ENCODE measurements at regions not wholly inside any gene's neighbourhood (a gene's known extent, or its start where the extent isn't known, plus 50 kb on each side); places are given as distances from the start of the nearest gene placed in this dataset.

DNA sequence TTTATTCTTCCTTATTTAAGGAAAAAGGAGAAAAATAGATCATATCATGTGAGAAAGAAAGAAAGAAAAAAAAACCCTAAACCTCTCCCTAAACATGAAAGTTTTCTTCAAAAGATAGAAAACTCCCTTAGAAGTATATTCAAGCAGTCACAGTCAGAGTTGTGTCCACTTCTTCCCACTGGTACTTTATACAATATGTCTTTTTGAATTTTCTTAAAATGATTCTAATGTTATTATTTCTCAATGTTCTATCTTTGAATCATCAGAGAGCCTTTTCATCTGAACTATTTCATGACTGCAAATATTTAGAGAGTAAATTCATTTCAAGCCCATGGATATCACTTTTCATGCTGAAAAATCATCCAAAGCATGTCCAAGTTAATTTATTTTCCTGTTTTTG lies 205.2 kb upstream of the SPOPL start:
- TF ChIP-seq, protein P1, sequence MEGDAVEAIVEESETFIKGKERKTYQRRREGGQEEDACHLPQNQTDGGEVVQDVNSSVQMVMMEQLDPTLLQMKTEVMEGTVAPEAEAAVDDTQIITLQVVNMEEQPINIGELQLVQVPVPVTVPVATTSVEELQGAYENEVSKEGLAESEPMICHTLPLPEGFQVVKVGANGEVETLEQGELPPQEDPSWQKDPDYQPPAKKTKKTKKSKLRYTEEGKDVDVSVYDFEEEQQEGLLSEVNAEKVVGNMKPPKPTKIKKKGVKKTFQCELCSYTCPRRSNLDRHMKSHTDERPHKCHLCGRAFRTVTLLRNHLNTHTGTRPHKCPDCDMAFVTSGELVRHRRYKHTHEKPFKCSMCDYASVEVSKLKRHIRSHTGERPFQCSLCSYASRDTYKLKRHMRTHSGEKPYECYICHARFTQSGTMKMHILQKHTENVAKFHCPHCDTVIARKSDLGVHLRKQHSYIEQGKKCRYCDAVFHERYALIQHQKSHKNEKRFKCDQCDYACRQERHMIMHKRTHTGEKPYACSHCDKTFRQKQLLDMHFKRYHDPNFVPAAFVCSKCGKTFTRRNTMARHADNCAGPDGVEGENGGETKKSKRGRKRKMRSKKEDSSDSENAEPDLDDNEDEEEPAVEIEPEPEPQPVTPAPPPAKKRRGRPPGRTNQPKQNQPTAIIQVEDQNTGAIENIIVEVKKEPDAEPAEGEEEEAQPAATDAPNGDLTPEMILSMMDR (IDR thresholded peaks at IDR 0.05), result no peak
- Histone ChIP-seq H3K4me2 (ENCODE audit: low read length) (no peak overlapping the region), H3K9me3 (ENCODE audit: control insufficient read depth, low read length) (no peaks in the 10 kb centered on the region), H3K27ac (no peak overlapping the region), H3K27me3 (ENCODE audit: control insufficient read depth, insufficient read depth, low read length) (no peaks in the 10 kb centered on the region), H3K79me2 (no peaks in the 10 kb centered on the region), H2AFZ (no peak overlapping the region), H3K4me3 (ENCODE audit: low read depth, low read length) (no peak overlapping the region), H3K36me3 (ENCODE audit: control insufficient read depth, insufficient read depth, low read length) (no peaks in the 10 kb centered on the region), H3K4me1 (no peaks in the 10 kb centered on the region), H3K9ac (no peak overlapping the region)

DNA sequence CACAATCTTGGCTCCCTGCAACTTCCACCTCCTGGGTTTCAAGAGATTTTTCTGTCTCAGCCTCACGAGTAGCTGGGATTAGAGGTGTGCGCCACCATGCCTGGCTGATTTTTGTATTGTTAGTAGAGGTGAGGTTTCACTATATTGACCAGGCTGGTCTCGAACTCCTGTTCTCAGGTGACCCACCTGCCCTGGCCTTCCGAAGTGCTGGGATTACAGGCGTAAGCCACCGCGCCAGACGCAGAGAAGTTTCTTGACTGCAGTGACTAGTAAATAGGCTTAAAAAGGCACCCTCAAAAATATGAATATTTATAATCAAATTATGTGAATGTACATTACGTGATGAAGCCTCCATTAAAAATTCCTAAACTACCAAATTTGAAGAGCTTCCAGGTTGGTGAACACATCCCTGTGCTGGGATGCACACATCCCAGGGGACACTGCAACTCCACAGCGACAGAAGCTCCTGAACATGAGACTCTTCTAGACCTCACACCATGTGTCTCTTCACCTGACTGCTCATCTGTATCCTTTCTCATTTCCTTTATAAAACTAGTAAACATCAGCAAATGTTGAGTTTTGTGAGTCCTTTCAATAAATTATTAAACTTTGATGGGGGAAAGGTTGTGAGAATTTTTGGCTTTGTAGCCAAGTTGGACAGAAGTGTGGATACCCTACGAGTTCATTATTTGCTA lies 203.3 kb upstream of the SPOPL start:
- H3K9ac ChIP-seq, result no peak overlapping the region
- no peaks in the 10 kb centered on the region for H3K36me3 ChIP-seq (ENCODE audit: control insufficient read depth, insufficient read depth, low read length)
- H3K9me3 ChIP-seq (ENCODE audit: control insufficient read depth, low read length), result no peaks in the 10 kb centered on the region
- H3K4me2 ChIP-seq (ENCODE audit: low read length), result no peak overlapping the region
- no peak overlapping the region for H2AFZ ChIP-seq
- TF ChIP-seq, protein P1 (IDR thresholded peaks at IDR 0.05), result no peak
- H3K79me2 ChIP-seq, result no peaks in the 10 kb centered on the region
- no peaks in the 10 kb centered on the region for H3K4me1 ChIP-seq
- no peaks in the 10 kb centered on the region for H3K27me3 ChIP-seq (ENCODE audit: control insufficient read depth, insufficient read depth, low read length)
- H3K4me3 ChIP-seq (ENCODE audit: low read depth, low read length), result no peak overlapping the region
- H3K27ac ChIP-seq, result no peak overlapping the region

DNA sequence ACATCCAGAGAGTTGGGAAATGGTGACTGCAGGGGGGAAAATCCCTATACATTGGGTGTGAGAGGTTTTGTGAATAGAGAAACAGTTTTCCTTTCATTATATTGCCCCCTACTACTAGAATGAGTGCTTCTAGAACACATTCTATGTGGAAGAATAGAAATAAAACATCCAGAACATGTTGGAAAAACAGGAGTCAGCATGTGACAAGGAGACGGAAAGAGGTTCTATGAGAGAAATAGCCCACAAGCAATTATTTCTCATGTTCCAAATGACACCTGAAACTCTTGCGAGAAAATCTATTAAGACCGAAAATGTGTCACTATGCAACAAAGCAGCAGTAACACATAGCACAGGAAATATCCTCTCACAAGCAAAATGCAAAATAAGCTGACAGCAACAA lies 202.7 kb upstream of the SPOPL start:
- no peak overlapping the region for H3K4me2 ChIP-seq (ENCODE audit: low read length)
- H3K27ac ChIP-seq, result no peak overlapping the region
- no peak overlapping the region for H3K9ac ChIP-seq
- no peak overlapping the region for H3K4me3 ChIP-seq (ENCODE audit: low read depth, low read length)
- no peaks in the 10 kb centered on the region for H3K36me3 ChIP-seq (ENCODE audit: control insufficient read depth, insufficient read depth, low read length)
- H3K79me2 ChIP-seq, result no peaks in the 10 kb centered on the region
- no peaks in the 10 kb centered on the region for H3K9me3 ChIP-seq (ENCODE audit: control insufficient read depth, low read length)
- H3K4me1 ChIP-seq, result no peaks in the 10 kb centered on the region
- H2AFZ ChIP-seq, result no peak overlapping the region
- TF ChIP-seq, protein P1 (IDR thresholded peaks at IDR 0.05), result no peak
- no peaks in the 10 kb centered on the region for H3K27me3 ChIP-seq (ENCODE audit: control insufficient read depth, insufficient read depth, low read length)

DNA sequence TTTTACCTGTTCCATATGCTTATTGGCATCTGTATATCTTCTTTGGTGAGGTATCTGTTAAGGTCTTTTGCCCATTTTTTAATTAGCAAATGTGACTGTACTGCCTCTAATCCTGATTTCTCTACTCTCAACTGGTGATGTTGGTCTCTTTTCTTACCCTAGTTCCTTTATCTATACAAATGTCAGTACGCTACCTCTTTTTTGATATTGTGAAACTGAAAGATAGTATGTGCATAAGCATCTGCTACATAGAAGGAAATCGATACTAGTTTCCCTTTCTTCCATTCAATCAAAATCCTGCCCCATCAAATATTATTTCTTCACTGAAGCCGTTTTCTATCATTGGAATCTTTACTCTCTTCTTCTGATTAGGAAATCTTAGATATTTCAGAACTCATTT lies 194.9 kb upstream of the SPOPL start:
- Histone ChIP-seq H3K27ac (no peak overlapping the region), H3K4me3 (ENCODE audit: low read depth, low read length) (no peak overlapping the region), H3K4me2 (ENCODE audit: low read length) (no peak overlapping the region), H3K9ac (no peak overlapping the region), H3K9me3 (ENCODE audit: control insufficient read depth, low read length) (no peaks in the 10 kb centered on the region), H3K79me2 (no peaks in the 10 kb centered on the region), H3K36me3 (ENCODE audit: control insufficient read depth, insufficient read depth, low read length) (no peaks in the 10 kb centered on the region), H3K4me1 (no peaks in the 10 kb centered on the region), H3K27me3 (ENCODE audit: control insufficient read depth, insufficient read depth, low read length) (no peaks in the 10 kb centered on the region), H2AFZ (no peak overlapping the region)
- TF ChIP-seq, protein P1 (IDR thresholded peaks at IDR 0.05), result no peak

DNA sequence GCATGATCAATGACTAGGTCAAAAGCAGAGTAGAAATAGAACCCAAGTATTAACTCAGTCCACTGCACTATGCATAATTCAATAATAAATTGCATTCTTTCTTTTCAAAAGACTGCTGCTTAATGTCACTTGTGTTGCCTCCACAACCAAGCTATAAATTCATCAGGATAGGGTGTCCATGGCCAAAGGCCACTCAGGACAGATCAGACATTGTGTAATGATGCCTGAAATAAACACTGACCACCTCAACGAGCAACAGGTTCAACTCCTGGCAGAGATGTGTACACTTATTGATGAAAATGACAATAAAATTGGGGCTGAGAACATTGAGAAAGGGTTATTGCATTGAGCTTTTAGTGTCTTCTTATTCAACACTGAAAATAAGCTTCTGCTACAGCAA lies 194.5 kb upstream of the SPOPL start:
- Histone ChIP-seq H3K4me2 (ENCODE audit: low read length) (no peak overlapping the region), H2AFZ (no peak overlapping the region), H3K36me3 (ENCODE audit: control insufficient read depth, insufficient read depth, low read length) (no peaks in the 10 kb centered on the region), H3K9me3 (ENCODE audit: control insufficient read depth, low read length) (no peaks in the 10 kb centered on the region), H3K27ac (no peak overlapping the region), H3K4me1 (no peaks in the 10 kb centered on the region), H3K4me3 (ENCODE audit: low read depth, low read length) (no peak overlapping the region), H3K27me3 (ENCODE audit: control insufficient read depth, insufficient read depth, low read length) (no peaks in the 10 kb centered on the region), H3K79me2 (no peaks in the 10 kb centered on the region), H3K9ac (no peak overlapping the region)
- TF ChIP-seq, protein P1 (IDR thresholded peaks at IDR 0.05), result no peak

Data from parathyroid adenoma (tissue), 2 donors.